ENCODE measurements at regions not wholly inside any gene's neighbourhood (a gene's known extent, or its start where the extent isn't known, plus 50 kb on each side); places are given as distances from the start of the nearest gene placed in this dataset.

DNA sequence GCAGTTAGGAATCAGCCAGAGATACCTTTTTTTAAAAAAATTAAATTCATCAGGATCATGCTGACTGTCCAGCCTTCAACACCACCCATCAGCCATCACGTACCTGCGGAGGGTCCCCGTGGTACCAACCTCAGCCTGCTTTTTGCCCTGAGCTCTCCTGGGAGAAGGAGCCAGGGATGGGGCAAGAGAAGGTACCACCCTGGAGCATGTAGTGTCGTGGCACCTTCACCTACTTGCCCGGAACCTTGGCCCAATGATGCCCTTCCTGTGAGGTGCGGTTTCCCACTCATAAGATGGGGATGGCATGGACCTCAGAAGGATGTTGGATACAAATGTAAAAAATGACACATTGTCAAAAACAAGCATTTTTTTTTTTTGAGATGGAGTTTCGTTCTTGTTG, 88.4 kb upstream of the C1orf174 start:
- no peak overlapping the region for H3K4me3 ChIP-seq (ENCODE audit: low read depth, low read length)
- no peak for DNase-seq (ENCODE audit: low read depth, low spot score)
- TF ChIP-seq, protein P1, sequence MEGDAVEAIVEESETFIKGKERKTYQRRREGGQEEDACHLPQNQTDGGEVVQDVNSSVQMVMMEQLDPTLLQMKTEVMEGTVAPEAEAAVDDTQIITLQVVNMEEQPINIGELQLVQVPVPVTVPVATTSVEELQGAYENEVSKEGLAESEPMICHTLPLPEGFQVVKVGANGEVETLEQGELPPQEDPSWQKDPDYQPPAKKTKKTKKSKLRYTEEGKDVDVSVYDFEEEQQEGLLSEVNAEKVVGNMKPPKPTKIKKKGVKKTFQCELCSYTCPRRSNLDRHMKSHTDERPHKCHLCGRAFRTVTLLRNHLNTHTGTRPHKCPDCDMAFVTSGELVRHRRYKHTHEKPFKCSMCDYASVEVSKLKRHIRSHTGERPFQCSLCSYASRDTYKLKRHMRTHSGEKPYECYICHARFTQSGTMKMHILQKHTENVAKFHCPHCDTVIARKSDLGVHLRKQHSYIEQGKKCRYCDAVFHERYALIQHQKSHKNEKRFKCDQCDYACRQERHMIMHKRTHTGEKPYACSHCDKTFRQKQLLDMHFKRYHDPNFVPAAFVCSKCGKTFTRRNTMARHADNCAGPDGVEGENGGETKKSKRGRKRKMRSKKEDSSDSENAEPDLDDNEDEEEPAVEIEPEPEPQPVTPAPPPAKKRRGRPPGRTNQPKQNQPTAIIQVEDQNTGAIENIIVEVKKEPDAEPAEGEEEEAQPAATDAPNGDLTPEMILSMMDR (IDR thresholded peaks at IDR 0.05; ENCODE audit: low read depth, low read length), result no peak
- in situ Hi-C loops (cut with HindIII; ENCODE audit: low sequenced_read_pairs), result no loop called here

DNA sequence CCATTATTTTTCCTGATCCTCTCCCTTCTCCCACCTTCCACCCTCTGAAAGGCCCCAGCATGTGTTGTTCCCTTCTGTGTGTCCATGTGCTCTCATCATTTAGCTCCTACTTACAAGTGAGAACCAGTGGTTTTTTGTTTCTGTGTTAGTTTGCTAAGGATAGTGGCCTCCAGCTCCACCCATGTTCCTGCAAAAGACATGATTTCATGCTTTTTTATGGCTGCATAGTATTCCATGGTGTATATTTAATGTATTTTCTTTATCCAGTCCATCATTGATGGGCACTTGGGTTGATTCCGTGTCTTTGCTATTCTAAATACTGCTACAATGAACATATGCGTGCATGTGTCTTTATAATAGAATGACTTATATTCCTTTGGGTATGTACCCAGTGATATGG, 89.4 kb upstream of the C1orf174 start:
- TF ChIP-seq, protein P1 (IDR thresholded peaks at IDR 0.05; ENCODE audit: low read depth, low read length), result no peak
- no peak for DNase-seq (ENCODE audit: low read depth, low spot score)
- no peak overlapping the region for H3K4me3 ChIP-seq (ENCODE audit: low read depth, low read length)
- in situ Hi-C loops (cut with HindIII; ENCODE audit: low sequenced_read_pairs), result no loop called here

DNA sequence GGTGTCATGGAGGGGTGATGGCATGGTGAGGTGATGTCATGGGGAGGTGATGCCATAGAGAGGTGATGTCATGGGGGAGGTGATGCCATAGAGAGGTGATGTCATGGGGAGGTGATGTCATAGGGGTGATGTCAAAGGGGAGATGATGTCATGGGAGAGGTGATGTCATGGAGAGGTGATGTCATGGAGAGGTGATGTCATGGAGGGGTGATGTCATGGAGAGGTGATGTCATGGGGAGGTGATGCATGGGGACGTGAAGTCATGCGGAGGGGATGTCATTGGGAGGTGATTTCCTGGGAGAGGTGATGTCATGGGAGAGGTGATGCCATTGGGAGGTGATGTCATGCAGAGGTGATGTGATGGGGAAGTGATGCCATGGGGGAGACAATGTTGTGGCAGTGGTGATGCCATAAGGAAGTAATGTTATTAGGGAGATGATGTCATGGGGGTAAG, 92.1 kb upstream of the C1orf174 start:
- no peak for DNase-seq (ENCODE audit: low read depth, low spot score)
- TF ChIP-seq, protein P1 (IDR thresholded peaks at IDR 0.05; ENCODE audit: low read depth, low read length), result no peak
- H3K4me3 ChIP-seq (ENCODE audit: low read depth, low read length), result no peak overlapping the region
- in situ Hi-C loops (cut with HindIII; ENCODE audit: low sequenced_read_pairs), result no loop called here

DNA sequence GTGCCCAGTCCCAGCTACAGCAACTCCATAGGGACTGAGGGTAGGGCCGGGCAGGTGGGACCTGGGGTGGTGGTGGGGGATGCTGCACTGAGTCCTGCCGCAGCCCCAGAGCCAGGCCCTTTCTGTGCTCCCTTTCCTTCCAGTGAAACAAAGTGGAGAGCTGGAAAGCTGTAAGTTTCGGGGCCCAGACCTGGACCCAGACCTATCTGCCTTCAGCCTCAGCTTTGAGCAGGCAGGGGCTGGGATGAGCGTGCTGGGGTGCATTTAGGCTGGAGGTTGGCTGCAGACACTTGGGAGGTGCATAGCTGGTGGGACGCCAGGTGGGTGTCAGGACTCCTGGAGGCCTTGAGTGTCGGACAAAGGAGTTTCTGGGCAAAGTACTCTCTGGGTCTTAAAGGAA, 92.7 kb upstream of the C1orf174 start:
- H3K4me3 ChIP-seq (ENCODE audit: low read depth, low read length), result no peak overlapping the region
- TF ChIP-seq, protein P1 (IDR thresholded peaks at IDR 0.05; ENCODE audit: low read depth, low read length), result no peak
- in situ Hi-C loops (cut with HindIII; ENCODE audit: low sequenced_read_pairs), result no loop called here
- DNase-seq (ENCODE audit: low read depth, low spot score), result no peak

DNA sequence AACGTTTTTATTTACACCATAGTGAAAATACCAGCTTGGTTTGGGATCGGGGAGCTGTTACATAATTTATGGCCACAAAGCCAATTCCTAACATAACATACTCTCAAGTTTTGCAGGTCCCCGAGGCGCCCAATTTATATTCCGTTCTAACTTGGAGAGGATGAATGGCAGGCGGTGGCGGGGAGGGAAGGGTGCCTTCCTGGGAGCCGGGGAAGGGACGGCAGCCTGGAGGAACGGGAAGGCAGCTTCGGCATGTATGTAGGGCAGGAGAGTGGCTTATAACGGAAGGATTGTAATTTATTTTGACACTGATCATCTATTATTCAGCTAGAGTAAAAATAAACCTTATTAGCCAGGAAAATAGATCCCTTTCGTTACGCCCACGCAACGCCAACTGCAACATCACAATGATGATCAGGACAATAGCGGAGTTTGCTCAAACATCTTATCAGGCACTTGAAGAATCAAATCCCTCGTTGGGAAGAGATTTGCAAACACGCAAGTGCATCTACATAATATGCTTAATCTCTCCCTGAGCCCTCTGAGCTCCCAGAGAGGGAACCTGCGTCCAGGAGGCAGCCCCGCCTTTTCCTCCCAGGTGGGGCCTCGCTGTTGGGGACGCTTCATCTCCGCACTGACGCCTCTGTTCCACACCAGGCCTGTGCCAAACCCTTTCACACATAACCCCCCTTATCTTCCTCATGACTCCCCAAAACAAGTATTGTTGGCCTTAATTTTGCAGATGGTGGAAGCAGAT, 93.7 kb upstream of the C1orf174 start:
- TF ChIP-seq, protein P1 (IDR thresholded peaks at IDR 0.05; ENCODE audit: low read depth, low read length), result no peak
- DNase-seq (ENCODE audit: low read depth, low spot score), result no peak
- no peak overlapping the region for H3K4me3 ChIP-seq (ENCODE audit: low read depth, low read length)
- in situ Hi-C loops (cut with HindIII; ENCODE audit: low sequenced_read_pairs), result no loop called here

DNA sequence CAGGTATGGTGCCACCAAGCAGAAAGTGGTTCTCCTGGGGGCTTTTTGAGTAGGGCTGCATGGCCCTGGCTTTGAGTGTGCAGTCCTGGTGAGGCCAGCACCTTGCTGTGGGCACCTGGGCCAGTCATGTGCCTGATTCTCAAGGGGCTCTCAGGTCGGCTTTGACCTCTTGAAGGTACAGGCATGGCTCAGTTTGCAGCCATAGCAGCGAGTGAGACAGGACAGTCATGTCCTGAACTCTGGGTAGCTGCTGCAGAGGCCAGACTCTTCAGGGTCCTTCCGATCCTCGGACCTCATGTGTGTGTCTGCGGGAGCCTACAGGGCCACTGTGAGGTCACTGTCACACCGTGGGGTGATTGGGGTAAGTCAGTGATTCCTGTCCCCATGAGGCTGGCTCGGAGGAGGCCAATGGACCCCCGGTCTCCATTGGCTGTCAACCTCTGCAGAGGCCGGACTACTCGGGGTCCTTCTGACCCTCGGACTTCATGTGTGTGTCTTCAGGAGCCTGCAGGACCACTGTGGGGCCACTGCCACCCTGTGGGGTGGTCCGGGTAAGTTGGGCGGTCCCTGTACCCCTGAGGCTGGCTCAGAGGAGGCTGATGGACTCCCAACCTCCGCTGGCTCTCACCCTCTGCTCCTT, 95.2 kb upstream of the C1orf174 start:
- TF ChIP-seq, protein P1 (IDR thresholded peaks at IDR 0.05; ENCODE audit: low read depth, low read length), result no peak
- DNase-seq (ENCODE audit: low read depth, low spot score), result no peak
- H3K4me3 ChIP-seq (ENCODE audit: low read depth, low read length), result no peak overlapping the region
- in situ Hi-C loops (cut with HindIII; ENCODE audit: low sequenced_read_pairs), result no loop called here

All from astrocyte of the spinal cord (primary cell).